HepG2 (cell line): ENCODE measurements at regions not wholly inside any gene's neighbourhood (a gene's known extent, or its start where the extent isn't known, plus 50 kb on each side); places are given as distances from the start of the nearest gene placed in this dataset.
"Not testable (repeated sequence)": the region's sequence is repeated elsewhere in the genome, so short reads cannot be mapped to it uniquely, and the experiment has no call there.

Experiments
- CHD2 ChIP-seq: IDR thresholded peaks from 2 replicates; pipeline ENCODE4 v1.6.1; 2011; ENCODE audit warnings: low read depth, low read length, improper control_type of control experiment
- CREB1 ChIP-seq, 2 experiments: fragments of 450-650 bp in 1 of 2; IDR thresholded peaks; 2 replicates each; pipeline ENCODE4 v1.6.1; 2016 to 2017; ENCODE audit warnings: control low read depth in 1 of 2, mild to moderate bottlenecking in 1 of 2, missing compliant biosample characterization in 1 of 2, missing genetic modification characterization in 1 of 2
- DNMT3B ChIP-seq: conservative IDR thresholded peaks from 2 replicates; pipeline ENCODE4 v1.6.1; 2016; ENCODE audit warnings: missing biosample characterization, control low read depth
- HNRNPK ChIP-seq: fragments of 200-400 bp; formaldehyde crosslinking; IDR thresholded peaks from 2 replicates; pipeline ENCODE4 v1.6.1; 2018; ENCODE audit warnings: low read length, low read depth, moderate library complexity, mild to moderate bottlenecking; ENCODE audit not compliant: poor library complexity, severe bottlenecking
- KLF16 ChIP-seq, 2 experiments: sonication (generic) in 1 of 2; formaldehyde crosslinking in 1 of 2; IDR thresholded peaks; 2 replicates each; pipeline versions ENCODE4 v1.6.1 to v1.8.0; 2016 to 2023; ENCODE audit warnings: missing genetic modification reagents in 2 of 2, missing compliant biosample characterization in 1 of 2
- NR2F1 ChIP-seq, 2 experiments: fragments of 450-650 bp in 1 of 2; formaldehyde crosslinking in 1 of 2; IDR thresholded peaks; 2 replicates each; pipeline versions ENCODE4 v1.5.0 to v1.6.1; 2016 to 2020; ENCODE audit warnings: mild to moderate bottlenecking in 1 of 2, missing compliant biosample characterization in 1 of 2, missing genetic modification reagents in 1 of 2, moderate library complexity in 1 of 2
- NR2F6 ChIP-seq, 2 experiments: IDR thresholded peaks; 2 replicates each; pipeline ENCODE4 v1.6.1; 2016; ENCODE audit warnings: antibody characterized with exemption in 1 of 2, mild to moderate bottlenecking in 1 of 2
- POLR2A ChIP-seq, 2 experiments: IDR thresholded peaks; 2 replicates each; pipeline ENCODE4 v1.6.1; 2011; ENCODE audit warnings: low read depth in 2 of 2, low read length in 2 of 2, mild to moderate bottlenecking in 1 of 2, moderate library complexity in 1 of 2; ENCODE audit not compliant: insufficient read depth in 1 of 2
- ZNF674 ChIP-seq: sonication (generic); formaldehyde crosslinking; IDR thresholded peaks from 2 replicates; pipeline ENCODE4 v1.5.0; 2020; ENCODE audit warnings: low read depth, mild to moderate bottlenecking, missing genetic modification reagents
- ZSCAN9 ChIP-seq: IDR thresholded peaks from 2 replicates; pipeline ENCODE4 v1.6.1; 2016; ENCODE audit warnings: borderline replicate concordance
- TF ChIP-seq, protein P1 (sequence below): sonication (generic); formaldehyde crosslinking; IDR thresholded peaks from 2 replicates; pipeline ENCODE4 v1.8.0; 2022; ENCODE audit warnings: missing genetic modification reagents, low read depth, mild to moderate bottlenecking, borderline replicate concordance
- TF ChIP-seq, protein P2 (sequence below): sonication (generic); formaldehyde crosslinking; IDR thresholded peaks from 2 replicates; pipeline ENCODE4 v1.5.0; 2020; ENCODE audit warnings: mild to moderate bottlenecking, missing genetic modification reagents, moderate library complexity

DNA sequence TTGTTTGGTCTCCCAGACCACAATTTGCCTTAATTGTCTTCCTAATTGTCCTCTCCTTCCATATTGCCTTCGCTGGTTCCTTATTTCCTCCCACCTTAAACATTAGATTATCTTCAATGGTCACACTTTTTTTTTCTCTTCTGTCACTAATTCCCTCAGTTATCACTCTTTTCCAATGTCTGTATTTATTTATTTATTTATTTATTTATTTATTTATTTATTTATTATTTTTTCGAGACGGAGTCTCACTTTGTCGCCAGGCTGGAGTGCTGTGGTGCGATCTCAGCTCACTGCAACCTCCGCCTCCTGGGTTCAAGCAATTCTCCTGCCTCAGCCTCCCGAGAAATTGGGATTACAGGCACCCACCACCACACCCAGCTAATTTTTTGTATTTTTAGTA, 426.8 kb downstream of the ARL4A start:
- not testable (repeated sequence) for TF ChIP-seq NR2F6 (IDR thresholded peaks at IDR 0.05); NR2F6 (CRISPR knock-in tag; IDR thresholded peaks at IDR 0.05); ZNF674 (CRISPR knock-in tag); CREB1 (IDR thresholded peaks at IDR 0.05); CREB1 (CRISPR knock-in tag; IDR thresholded peaks at IDR 0.05); KLF16 (CRISPR knock-in tag; IDR thresholded peaks at IDR 0.05); ZSCAN9 (CRISPR knock-in tag); POLR2A (IDR thresholded peaks at IDR 0.05; ENCODE audit: insufficient read depth in 1 of 2, low read depth in 2 of 2, low read length in 2 of 2); NR2F1 (CRISPR knock-in tag; IDR thresholded peaks at IDR 0.05); HNRNPK; CHD2; DNMT3B (CRISPR knock-in tag)
- TF ChIP-seq, protein P1, sequence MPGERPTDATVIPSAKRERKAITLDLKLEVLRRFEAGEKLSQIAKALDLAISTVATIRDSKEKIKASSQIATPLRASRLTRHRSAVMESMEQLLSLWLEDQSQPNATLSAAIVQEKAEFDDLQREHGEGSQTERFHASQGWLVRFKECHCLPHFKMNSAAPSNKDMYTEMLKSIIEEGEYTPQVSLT (CRISPR knock-in tag) = not testable (repeated sequence)
- TF ChIP-seq, protein P2, sequence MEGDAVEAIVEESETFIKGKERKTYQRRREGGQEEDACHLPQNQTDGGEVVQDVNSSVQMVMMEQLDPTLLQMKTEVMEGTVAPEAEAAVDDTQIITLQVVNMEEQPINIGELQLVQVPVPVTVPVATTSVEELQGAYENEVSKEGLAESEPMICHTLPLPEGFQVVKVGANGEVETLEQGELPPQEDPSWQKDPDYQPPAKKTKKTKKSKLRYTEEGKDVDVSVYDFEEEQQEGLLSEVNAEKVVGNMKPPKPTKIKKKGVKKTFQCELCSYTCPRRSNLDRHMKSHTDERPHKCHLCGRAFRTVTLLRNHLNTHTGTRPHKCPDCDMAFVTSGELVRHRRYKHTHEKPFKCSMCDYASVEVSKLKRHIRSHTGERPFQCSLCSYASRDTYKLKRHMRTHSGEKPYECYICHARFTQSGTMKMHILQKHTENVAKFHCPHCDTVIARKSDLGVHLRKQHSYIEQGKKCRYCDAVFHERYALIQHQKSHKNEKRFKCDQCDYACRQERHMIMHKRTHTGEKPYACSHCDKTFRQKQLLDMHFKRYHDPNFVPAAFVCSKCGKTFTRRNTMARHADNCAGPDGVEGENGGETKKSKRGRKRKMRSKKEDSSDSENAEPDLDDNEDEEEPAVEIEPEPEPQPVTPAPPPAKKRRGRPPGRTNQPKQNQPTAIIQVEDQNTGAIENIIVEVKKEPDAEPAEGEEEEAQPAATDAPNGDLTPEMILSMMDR (CRISPR knock-in tag) = not testable (repeated sequence)
